HT-29 (cell line): ENCODE measurements at regions not wholly inside any gene's neighbourhood (a gene's known extent, or its start where the extent isn't known, plus 50 kb on each side); places are given as distances from the start of the nearest gene placed in this dataset.
"Not testable (repeated sequence)": the region's sequence is repeated elsewhere in the genome, so short reads cannot be mapped to it uniquely, and the experiment has no call there.

ENCODE experiments used
- DNase-seq: peaks from one replicate; pipeline ENCODE4 v3.0.0-alpha.2; 2015; ENCODE audit warnings: low spot score

DNA sequence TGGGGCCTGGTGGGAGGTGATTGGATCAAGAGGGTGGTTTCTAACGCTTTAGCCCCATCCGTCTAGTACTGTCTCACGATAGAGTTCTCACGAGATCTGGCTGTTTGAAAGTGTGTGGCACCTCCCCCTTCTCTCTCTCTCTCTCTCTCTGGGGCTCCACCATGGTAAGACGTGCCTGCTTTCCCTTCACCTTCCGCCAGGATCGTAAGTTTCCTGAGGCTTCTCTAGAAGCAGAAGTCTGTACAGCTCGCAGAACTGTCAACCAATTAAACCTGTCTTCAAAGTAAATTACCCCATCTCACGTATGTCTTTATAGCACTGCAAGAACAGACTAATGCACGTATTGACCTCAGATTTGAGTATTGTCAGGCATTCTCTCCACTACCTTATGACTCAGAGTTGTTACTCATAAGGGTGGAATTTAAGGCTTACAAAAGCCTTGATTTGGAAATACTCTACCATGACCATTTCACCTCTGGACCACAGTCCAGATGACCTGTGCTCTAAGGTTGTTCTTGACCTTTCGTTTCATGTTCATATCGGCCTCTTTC is 99.5 kb upstream of the AGAP1 start:
- DNase-seq = peak; percentile 56

GRCh38 chr2:235396071-235396846 is 97.6 kb upstream of the AGAP1 start:
- DNase-seq = no peak

GRCh38 chr2:235398321-235398720 is 95.5 kb upstream of the AGAP1 start:
- no peak for DNase-seq

- no peak for DNase-seq
Observed at GRCh38 chr2:235399895-235400294, 93.9 kb upstream of the AGAP1 start.

DNA sequence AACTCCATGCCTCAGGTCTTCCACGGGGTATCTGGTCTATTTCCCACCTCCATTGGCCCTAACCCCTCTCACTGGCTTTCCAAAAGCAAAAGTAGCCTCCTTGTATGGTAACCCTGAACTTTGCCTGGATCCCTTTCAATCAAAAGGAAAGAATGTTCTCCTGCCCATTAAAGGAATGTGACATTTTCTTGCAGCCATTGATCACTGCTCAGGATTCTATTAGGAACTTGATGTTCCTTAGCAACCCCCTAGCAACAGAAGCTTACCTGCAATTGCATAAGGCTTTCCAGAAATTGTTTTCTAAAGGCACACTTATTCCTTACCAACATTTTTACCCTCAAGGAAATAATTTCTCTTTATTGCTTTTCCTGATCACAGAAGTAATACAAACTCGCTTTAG is 91.4 kb upstream of the AGAP1 start:
- DNase-seq = peak; percentile 22

GRCh38 chr2:235405612-235406361 is 88.1 kb upstream of the AGAP1 start:
- no peak for DNase-seq

DNA sequence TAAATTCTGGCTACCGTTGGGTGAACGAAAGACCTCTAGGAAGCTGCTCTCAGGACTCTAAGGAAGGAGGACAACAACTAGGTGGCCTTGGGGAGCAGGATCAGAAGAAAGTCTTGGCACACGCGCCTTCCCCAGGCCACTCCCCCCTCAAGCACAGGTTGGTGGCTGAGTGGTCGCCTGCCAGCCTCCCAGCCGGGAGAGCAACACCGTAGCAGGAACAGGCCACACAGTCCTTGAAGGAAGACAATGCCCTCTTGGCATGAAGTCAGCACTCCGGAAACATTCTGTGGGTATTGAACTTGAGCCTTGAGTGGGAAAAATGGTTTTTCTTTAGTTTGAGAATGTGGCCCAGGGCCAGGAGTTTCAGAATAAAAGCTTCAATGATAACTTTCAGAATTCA is 87.4 kb upstream of the AGAP1 start:
- DNase-seq = no peak

GRCh38 chr2:235411905-235412485 is 81.8 kb upstream of the AGAP1 start:
- DNase-seq = no peak

DNA sequence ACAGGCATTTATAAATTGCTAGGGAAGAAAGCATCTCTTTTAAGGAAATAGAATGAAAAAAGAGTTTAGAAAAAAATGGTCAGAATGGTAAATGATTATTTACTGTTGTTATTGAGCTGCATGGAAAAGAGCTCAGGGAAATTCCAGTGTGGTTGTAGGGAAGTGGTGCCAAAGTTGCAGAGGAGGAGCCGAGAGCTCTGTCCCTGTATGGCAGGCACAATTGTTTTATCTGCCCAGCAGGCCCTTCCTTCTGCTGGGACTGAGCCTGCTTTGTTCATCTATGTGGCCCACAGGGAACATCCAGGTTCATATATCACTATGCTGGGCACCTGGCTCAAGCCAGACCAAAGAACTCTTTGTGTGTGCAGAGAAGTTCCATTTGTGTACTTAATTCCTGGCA is 80.8 kb upstream of the AGAP1 start:
- DNase-seq = no peak

DNA sequence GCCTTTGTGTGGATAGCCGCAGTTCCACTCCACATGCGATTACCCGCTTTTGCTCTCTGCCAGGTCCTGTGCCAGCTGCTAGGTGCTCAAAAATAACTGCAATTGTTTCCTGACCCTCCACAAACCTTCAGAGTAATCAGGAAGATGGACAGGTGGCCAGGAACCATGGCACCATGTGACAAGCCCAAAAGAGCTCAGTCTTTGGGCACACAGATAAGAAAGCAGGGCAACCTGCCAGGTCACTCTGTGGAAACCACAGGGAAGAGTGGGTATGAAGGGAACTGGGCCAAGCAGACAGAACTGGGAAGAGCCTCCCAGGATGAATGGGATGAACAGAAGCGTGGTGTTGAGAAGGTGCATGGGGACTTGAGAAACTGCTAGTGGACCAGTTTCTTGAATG is 79.4 kb upstream of the AGAP1 start:
- DNase-seq = no peak

GRCh38 chr2:235416858-235417499 is 76.9 kb upstream of the AGAP1 start:
- DNase-seq = peak; percentile 16

- DNase-seq = no peak
Observed at GRCh38 chr2:235418918-235419317, 74.9 kb upstream of the AGAP1 start.

DNA sequence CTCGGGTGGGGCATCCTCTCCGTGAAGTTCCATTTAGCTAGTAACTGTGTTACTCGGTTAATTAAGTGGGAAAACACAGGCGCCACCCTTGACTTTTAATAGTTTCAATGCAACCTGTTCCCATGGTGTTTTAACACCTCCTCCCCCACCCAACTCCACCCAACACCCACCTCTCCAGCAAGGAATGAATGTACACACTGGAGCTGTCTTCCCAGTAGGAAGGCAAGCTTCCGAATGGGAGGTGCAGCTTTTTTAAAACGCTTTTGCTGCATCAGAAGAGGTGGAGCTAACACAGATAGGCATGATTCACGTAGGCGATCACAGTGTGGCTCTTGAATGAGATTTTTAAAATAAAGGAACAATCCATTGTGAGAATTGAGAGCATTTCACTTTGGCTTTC is 73.8 kb upstream of the AGAP1 start:
- peak; percentile 72 for DNase-seq

DNA sequence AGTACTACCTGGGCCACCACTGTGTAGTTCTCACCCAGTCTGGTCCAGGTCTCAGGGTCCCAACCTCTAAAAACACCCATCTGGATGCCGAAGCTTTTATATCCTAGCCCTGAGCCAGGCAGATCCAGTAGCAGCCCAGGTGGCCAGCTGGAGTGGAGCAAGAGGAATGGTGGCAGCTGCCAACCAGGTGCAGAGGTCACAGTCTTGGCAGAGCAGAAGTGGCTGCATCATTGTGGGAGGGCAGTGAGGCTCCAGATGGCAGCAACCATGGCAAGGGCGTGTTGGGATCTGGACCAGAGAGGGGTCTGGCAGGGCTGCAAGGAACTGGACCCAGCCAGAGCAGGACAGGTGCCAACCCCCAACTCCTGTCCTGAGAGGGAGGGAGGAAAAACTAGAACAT is 72.2 kb upstream of the AGAP1 start:
- peak; percentile 43 for DNase-seq

DNA sequence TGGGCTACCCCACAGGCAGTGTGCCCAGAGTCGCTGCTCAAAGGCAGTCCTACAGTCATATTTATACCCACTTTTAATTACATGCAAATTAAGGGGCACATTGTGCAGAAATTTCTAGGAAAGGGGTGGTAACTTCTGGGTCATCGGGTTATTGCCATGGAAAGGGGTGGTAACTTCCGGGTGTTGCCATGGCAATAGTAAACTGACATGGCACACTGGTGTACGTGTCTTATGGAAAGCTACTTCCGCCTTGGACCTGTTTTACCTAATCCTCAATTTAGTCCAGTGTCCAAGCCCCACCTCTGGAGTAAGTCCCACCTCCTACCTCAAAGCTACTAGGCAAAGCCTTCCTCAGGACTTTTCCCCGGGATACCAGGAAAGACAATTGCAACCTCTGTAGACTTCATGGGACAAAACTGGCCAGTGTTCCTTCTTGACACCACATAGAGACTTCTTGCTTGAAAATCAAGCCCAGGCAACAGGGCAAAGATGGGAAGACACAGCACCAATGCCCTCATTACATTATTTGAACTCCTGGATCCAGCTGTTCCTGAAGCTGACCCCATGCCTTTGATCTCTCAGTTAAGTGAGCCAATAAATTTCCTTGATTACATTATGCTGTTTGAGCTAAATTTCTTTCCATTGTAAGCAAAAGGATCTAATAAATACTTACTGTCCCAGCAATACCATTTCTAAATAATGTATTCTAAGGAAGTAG is 63.3 kb upstream of the AGAP1 start:
- no peak for DNase-seq

DNA sequence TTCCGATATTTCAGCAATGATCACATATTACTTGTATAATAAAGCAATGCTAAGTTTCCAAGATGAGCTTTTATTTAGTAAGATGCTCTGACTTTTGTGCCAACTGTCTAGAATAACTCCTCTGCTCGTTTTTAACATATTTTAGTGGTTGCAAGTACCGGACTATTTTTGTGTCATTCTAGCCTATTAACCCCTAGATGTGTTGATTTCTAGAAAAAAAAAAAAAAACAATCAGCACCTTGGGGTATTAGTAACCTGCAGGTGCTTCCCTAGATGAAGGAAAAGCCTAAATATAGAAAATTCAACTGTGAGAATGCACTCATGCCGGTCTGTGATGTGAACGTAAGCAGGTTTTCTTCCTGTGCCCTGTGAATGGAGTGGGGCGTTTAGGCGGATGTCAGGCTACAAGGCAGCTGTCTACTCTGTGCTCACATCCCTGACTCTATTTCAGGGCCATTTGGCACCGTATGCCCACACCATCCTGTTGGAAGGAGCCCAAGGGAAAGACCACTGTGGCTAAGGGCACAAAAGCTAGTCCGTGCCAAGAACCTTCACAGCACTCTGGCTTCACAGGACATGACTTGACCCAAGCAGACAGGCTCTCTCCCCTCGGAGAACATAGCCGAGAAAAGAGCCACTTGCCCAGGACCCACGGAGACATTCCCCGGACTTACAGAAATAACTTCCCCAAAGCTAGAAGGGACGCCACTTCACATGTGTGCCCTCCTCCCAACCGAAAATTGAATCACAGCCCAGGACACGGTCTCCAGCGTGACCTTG is 60.9 kb upstream of the AGAP1 start:
- DNase-seq = no peak

- DNase-seq = peak; percentile 22
Observed at GRCh38 chr2:235433860-235434259, 60.0 kb upstream of the AGAP1 start.

- no peak for DNase-seq
Observed at GRCh38 chr2:235439959-235440662, 53.7 kb upstream of the AGAP1 start.

DNA sequence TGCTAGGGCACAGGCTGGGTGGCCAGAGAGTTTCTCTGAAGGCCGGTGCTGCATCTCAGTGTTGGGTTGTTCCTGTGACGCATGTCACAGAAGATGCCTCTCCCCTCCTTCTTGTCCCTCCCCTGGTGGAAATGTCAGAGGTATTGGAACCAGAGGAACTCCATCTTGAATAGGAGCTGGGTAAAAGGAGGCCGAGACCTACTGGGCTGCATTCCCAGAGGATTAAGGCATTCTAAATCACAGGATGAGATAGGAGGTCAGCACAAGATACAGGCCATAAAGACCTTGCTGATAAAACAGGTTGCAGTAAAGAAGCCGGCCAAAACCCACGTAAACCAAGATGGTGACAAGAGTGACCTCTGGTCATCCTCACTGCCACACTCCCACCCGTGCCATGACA is 50.3 kb upstream of the AGAP1 start:
- DNase-seq = not testable (repeated sequence)
